ENCODE measurements at regions not wholly inside any gene's neighbourhood (a gene's known extent, or its start where the extent isn't known, plus 50 kb on each side); places are given as distances from the start of the nearest gene placed in this dataset.

GRCh38 chr2:133794114-133794513, 225.9 kb upstream of the NCKAP5 start:
- no peak for DNase-seq
- ATAC-seq (ENCODE audit: low read depth): no peak
- no peaks in the 10 kb centered on the region for H3K4me1 Mint-ChIP-seq
- H3K4me3 Mint-ChIP-seq: no peak overlapping the region
- H3K27me3 Mint-ChIP-seq: no peaks in the 10 kb centered on the region
- H3K36me3 Mint-ChIP-seq: no peaks in the 10 kb centered on the region
- peaks cover 5% of the 10 kb centered on the region for H3K9me3 Mint-ChIP-seq
- H3K27ac Mint-ChIP-seq: no peak overlapping the region
- POLR2A ChIA-PET: no interaction called here

DNA sequence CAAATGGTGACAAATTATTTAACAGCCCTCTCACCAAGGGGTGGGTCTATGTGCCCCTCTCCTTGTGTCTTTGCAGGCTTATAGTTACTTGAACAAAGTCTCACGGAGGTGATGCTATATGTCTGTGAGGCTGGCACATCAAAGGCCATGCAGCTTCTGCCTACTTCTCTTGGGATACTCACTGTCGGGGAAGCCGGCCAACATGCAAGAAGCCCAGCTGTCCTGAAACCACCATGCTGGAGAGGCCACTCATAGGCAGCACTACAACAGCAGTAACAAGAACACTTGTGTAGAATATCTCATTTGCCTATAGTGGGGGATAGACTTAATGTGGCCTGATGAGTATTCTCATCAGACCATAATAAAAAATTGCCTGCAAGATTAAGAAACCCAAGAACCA, 233.7 kb upstream of the NCKAP5 start:
- Mint-ChIP-seq H3K27ac (no peak overlapping the region), H3K9me3 (peaks cover 1% of the 10 kb centered on the region), H3K36me3 (no peaks in the 10 kb centered on the region), H3K27me3 (no peaks in the 10 kb centered on the region), H3K4me1 (no peaks in the 10 kb centered on the region), H3K4me3 (no peak overlapping the region)
- ATAC-seq (ENCODE audit: low read depth) (no peak), DNase-seq (no peak)
- POLR2A ChIA-PET: no interaction called here

DNA sequence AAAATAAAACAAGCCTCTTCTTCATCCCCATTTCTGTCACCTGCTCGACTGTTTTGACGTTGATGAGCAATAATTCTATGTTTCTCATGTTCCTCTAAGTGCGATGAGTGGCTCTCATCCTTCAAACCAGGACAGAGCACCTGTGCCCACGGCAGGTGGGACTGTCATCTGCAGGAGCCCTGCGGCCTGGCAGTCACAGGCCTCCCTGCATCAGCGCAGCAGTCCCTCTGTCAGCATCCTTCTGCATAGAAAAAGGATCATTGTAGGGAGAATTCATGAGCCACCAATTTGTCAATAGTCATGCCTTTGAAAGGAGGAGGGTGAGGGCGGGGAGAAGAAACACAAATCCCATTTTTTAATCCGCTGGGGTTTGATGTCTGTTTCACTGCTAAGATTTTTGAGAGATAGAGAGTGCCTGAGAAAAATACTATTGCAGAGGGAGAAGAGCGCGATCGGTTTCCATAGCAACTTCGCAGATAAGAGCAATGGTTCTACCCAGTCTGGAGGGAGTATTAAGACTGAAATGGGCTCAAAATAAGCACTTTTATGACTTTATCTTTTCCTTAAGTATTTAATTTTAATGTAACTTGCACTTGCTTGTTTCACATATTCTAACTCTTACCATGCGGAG, 234.3 kb upstream of the NCKAP5 start:
- Mint-ChIP-seq H3K36me3 (no peaks in the 10 kb centered on the region), H3K4me1 (no peaks in the 10 kb centered on the region), H3K4me3 (no peak overlapping the region), H3K9me3 (peaks cover 1% of the 10 kb centered on the region), H3K27me3 (no peaks in the 10 kb centered on the region), H3K27ac (no peak overlapping the region)
- ATAC-seq (ENCODE audit: low read depth): no peak
- no peak for DNase-seq
- POLR2A ChIA-PET: no interaction called here

DNA sequence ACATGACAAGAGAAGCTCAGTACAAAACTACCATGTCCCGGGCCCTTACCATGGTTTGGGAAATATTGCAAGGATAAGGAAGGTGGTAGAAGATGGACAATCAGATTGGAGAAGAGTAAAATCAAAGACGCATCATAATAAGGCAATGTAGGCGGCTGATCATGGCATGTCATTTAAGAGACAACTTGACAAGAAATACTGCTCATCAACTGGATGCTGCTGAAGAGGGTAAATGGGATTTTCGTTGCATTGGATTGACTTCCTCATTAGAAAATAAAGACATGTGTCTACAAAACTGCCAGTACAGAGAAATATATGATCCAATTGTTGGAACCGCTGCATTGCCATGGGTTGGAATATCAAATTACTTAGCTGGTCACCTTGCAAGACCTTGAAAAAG, 238.3 kb upstream of the NCKAP5 start:
- H3K4me3 Mint-ChIP-seq: no peak overlapping the region
- no peak overlapping the region for H3K27ac Mint-ChIP-seq
- no peaks in the 10 kb centered on the region for H3K36me3 Mint-ChIP-seq
- DNase-seq (no peak), ATAC-seq (ENCODE audit: low read depth) (no peak)
- POLR2A ChIA-PET: no interaction called here
- peaks cover 6% of the 10 kb centered on the region for H3K9me3 Mint-ChIP-seq
- no peaks in the 10 kb centered on the region for H3K27me3 Mint-ChIP-seq
- H3K4me1 Mint-ChIP-seq: no peaks in the 10 kb centered on the region

- H3K36me3 Mint-ChIP-seq: no peaks in the 10 kb centered on the region
Measured at GRCh38 chr2:133809485-133809884, 241.2 kb upstream of the NCKAP5 start.

GRCh38 chr2:133810559-133810958, 242.3 kb upstream of the NCKAP5 start:
- POLR2A ChIA-PET: no interaction called here
- Mint-ChIP-seq H3K4me1 (no peaks in the 10 kb centered on the region), H3K36me3 (no peaks in the 10 kb centered on the region), H3K4me3 (no peak overlapping the region), H3K27ac (no peak overlapping the region), H3K27me3 (no peaks in the 10 kb centered on the region), H3K9me3 (peaks cover 8% of the 10 kb centered on the region)
- DNase-seq (no peak), ATAC-seq (ENCODE audit: low read depth) (no peak)

More at GRCh38 chr2:133809485-133809884, 241.2 kb upstream of the NCKAP5 start:
- POLR2A ChIA-PET: no interaction called here
- Mint-ChIP-seq H3K27ac (no peak overlapping the region), H3K27me3 (no peaks in the 10 kb centered on the region), H3K4me1 (no peaks in the 10 kb centered on the region), H3K4me3 (no peak overlapping the region), H3K9me3 (peaks cover 8% of the 10 kb centered on the region)
- no peak for ATAC-seq (ENCODE audit: low read depth)
- no peak for DNase-seq

DNA sequence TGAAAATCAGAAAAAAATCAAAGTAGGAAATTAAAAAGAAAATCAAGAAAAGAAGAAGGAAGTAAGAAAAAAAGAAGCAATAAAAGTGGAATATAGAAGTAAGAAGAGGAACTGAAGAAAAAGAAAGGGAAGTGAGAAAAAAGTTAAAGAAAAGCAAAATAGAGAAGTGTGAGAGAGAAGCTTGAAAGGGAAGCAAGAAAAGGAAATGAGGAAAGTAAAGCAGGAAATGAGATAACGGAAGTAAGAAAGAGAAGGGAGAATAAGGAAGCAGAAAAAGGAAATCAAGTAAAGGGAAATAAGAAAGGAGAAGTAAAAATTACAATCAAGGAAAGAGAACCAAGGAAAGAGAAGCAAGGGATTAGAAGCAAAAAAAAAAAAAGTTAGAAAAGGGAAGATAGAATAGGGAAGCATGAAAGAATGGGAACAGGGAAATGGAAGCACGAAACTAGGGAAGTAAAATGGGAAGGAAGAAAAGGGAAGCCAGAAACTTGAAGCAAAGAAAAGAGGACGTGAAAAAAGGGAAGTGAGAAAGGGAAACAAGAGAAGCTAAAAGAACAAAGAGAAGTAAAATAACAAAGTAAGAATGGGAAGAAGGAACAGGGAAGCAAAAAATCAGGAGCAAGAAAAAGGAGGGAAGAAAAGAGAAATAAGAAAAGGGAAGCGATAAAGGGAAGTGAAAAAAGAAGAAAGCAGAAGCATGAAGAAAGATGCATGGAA, 243.3 kb upstream of the NCKAP5 start:
- H3K36me3 Mint-ChIP-seq: no peaks in the 10 kb centered on the region
- no peak overlapping the region for H3K4me3 Mint-ChIP-seq
- POLR2A ChIA-PET: no interaction called here
- DNase-seq: no peak
- ATAC-seq (ENCODE audit: low read depth): no peak
- H3K4me1 Mint-ChIP-seq: no peaks in the 10 kb centered on the region
- peaks cover 8% of the 10 kb centered on the region for H3K9me3 Mint-ChIP-seq
- H3K27me3 Mint-ChIP-seq: no peaks in the 10 kb centered on the region
- H3K27ac Mint-ChIP-seq: no peak overlapping the region

DNA sequence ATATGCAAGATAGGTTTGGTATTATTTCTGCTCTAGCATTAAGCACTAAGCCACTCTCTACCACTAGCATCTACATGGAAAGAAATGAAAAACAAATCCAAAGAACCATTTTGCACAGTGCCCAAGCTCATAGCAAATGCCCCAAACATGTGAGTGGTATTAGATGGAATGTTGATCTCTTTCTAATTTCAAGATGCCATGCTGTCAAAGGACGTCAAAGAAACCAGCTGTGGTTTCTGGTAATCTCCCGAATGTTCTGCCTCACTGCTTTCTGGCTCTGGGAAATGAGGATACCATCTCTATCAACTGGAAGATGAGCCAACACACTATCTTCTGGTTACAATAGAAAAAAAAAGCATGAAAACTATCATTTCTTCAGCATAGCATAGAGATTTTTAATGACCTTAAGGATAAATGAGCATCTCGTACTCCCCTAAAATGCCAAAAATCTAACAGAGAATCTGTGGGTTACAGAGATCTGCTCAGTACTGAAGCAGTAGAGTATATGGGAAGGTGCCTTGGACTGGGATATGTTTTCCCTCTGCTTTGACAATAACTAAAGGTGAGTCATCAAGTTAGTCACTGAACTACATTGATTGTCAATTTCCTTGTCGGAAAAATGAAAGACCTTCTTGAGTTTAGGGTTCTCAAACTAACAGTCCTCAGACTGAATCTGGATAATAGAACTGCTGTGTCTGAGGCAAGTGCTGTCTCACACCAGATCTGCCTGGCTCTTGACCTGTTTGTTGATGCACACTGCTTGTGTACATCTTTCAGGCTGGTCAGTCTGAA, 244.8 kb upstream of the NCKAP5 start:
- POLR2A ChIA-PET: no interaction called here
- no peak for ATAC-seq (ENCODE audit: low read depth)
- no peaks in the 10 kb centered on the region for H3K36me3 Mint-ChIP-seq
- H3K9me3 Mint-ChIP-seq: peaks cover 8% of the 10 kb centered on the region
- no peaks in the 10 kb centered on the region for H3K27me3 Mint-ChIP-seq
- no peak for DNase-seq
- no peaks in the 10 kb centered on the region for H3K4me1 Mint-ChIP-seq
- no peak overlapping the region for H3K27ac Mint-ChIP-seq
- no peak overlapping the region for H3K4me3 Mint-ChIP-seq

DNA sequence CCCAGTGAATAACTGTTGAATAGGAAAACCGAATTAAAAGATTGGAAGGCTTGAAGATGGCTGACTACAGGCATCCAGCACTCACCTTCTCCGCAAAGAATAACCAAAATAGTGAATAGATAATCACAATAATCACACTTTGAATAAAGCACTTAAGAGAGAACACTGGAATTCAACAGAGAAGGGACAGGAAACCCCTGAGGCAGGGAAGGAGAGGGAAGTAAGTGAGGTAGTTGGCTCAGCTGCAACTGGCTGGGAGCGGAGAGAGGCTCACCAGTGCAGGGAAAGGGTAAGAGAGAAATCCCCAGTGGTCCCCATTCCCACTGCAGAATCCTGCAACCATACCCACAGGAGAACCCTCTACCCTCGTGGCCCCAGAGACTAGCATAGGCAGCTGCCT, 246.6 kb upstream of the NCKAP5 start:
- ATAC-seq (ENCODE audit: low read depth) (no peak), DNase-seq (no peak)
- H3K36me3 Mint-ChIP-seq: no peaks in the 10 kb centered on the region
- H3K4me1 Mint-ChIP-seq: no peaks in the 10 kb centered on the region
- no peaks in the 10 kb centered on the region for H3K27me3 Mint-ChIP-seq
- peaks cover 3% of the 10 kb centered on the region for H3K9me3 Mint-ChIP-seq
- H3K27ac Mint-ChIP-seq: no peak overlapping the region
- H3K4me3 Mint-ChIP-seq: no peak overlapping the region
- POLR2A ChIA-PET: no interaction called here

GRCh38 chr2:133816037-133816436, 247.8 kb upstream of the NCKAP5 start:
- Mint-ChIP-seq H3K4me1 (no peaks in the 10 kb centered on the region), H3K36me3 (no peaks in the 10 kb centered on the region), H3K27me3 (no peaks in the 10 kb centered on the region), H3K4me3 (no peak overlapping the region), H3K9me3 (peaks cover 3% of the 10 kb centered on the region), H3K27ac (no peak overlapping the region)
- POLR2A ChIA-PET: no interaction called here
- ATAC-seq (ENCODE audit: low read depth) (no peak), DNase-seq (no peak)

DNA sequence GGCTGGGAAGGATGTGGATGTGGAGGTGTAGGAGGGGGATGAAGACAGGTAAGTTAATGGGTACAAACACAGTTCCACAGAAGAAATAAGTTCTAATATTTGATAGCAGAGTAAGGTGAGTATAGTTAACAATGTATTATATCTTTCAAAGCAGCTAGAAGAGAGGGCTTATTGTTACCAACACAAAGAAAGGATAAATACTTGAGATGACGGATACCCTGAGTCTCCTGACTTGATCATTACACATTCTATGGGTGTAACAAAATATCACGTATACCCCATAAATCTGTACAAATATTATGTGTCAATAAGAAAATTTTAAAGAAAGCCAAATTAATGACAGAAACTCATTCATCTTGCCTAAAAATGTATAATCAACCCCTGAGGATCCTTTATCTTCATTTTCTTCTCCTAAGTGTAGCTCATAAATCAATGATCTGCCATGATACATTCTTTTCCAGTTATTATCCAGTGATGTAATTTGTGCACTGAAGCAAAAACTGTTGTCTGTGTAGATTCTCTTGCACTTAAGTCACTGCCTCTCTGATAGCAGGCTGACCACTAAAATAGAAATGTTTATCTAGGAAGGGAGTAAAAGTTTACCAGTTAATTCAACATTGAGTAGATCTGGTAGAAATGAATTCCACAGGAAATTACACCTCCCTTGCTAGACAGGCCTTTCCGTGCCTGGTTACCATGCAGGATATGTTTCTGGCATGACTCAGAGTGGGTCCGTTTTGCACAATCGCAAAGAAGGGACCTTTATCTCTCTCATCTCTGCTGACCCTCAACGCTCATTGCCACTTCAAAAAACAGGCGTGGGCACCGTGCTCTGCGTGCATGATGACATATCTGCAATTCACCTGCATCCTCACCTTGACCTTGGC, 249.7 kb upstream of the NCKAP5 start:
- DNase-seq: no peak
- POLR2A ChIA-PET: no interaction called here
- H3K4me1 Mint-ChIP-seq: no peaks in the 10 kb centered on the region
- H3K36me3 Mint-ChIP-seq: no peaks in the 10 kb centered on the region
- H3K27me3 Mint-ChIP-seq: no peaks in the 10 kb centered on the region
- H3K4me3 Mint-ChIP-seq: no peak overlapping the region
- H3K27ac Mint-ChIP-seq: no peak overlapping the region
- no peak for ATAC-seq (ENCODE audit: low read depth)
- H3K9me3 Mint-ChIP-seq: peaks cover 1% of the 10 kb centered on the region

GRCh38 chr2:133818661-133819060, 250.4 kb upstream of the NCKAP5 start:
- Mint-ChIP-seq H3K4me3 (no peak overlapping the region), H3K4me1 (no peaks in the 10 kb centered on the region), H3K9me3 (peaks cover 1% of the 10 kb centered on the region), H3K36me3 (no peaks in the 10 kb centered on the region), H3K27me3 (no peaks in the 10 kb centered on the region), H3K27ac (no peak overlapping the region)
- POLR2A ChIA-PET: no interaction called here
- ATAC-seq (ENCODE audit: low read depth) (no peak), DNase-seq (no peak)

GRCh38 chr2:133819906-133820305, 251.6 kb upstream of the NCKAP5 start:
- H3K9me3 Mint-ChIP-seq: peaks cover 1% of the 10 kb centered on the region
- H3K27ac Mint-ChIP-seq: no peak overlapping the region

More at GRCh38 chr2:133819906-133820305, 251.6 kb upstream of the NCKAP5 start:
- no peaks in the 10 kb centered on the region for H3K27me3 Mint-ChIP-seq
- H3K4me3 Mint-ChIP-seq: no peak overlapping the region
- ATAC-seq (ENCODE audit: low read depth): no peak
- no peaks in the 10 kb centered on the region for H3K36me3 Mint-ChIP-seq
- POLR2A ChIA-PET: no interaction called here
- no peaks in the 10 kb centered on the region for H3K4me1 Mint-ChIP-seq
- DNase-seq: no peak
